HepG2 (cell line): ENCODE measurements at regions not wholly inside any gene's neighbourhood (a gene's known extent, or its start where the extent isn't known, plus 50 kb on each side); places are given as distances from the start of the nearest gene placed in this dataset.

Experiments used
- ATAC-seq: fragments of 200-7000 bp; cut with Tn5 transposase; 3 replicates; pipeline ENCODE4 v1.9.1; 2020; ENCODE audit warnings: mild to moderate bottlenecking, moderate library complexity
- BruUV-seq: library from RNA; stranded (reverse); fragments of 400-500 nt; replicated peaks from 2 replicates; lab custom pipeline; 2021; lab: Mats Ljungman, UMichigan
- CTCF ChIA-PET: fragments of 300-600 bp; formaldehyde crosslinking; extraction: SDS; loops from one replicate; lab custom pipeline; 2021; ENCODE audit warnings: low total read pairs, inconsistent platforms, low intra/inter-chr PET ratio; lab: Yijun Ruan, JAX
- POLR2A ChIA-PET: fragments of 350-600 bp; sonication (Branson Sonifier 250); formaldehyde crosslinking; loops from one replicate; lab custom pipeline; 2020; ENCODE audit warnings: antibody characterized with exemption, inconsistent platforms; lab: Yijun Ruan, JAX
- DNase-seq: peaks from one replicate; pipeline ENCODE4 v3.0.0-alpha.2; 2015; ENCODE audit warnings: low spot score
- FAIRE-seq: peaks from 3 replicates; lab custom pipeline; 2011; peaks lifted over from hg19 to GRCh38; lab: Jason Lieb, UNC
- H2AFZ ChIP-seq: one replicate; pipeline ENCODE4 v1.6.1; 2011; ENCODE audit warnings: low read length, inconsistent platforms
- H3K27ac ChIP-seq: fragments of 300-600 bp; 3 replicates; pipeline ENCODE4 v1.8.0; 2011; ENCODE audit warnings: mixed run types, mild to moderate bottlenecking, mixed read lengths, low read length, inconsistent platforms; ENCODE audit not compliant: insufficient read depth; ENCODE audit errors: extremely low read length
- H3K27me3 ChIP-seq, 2 experiments: fragments of 200-600 bp in 1 of 2; 2 replicates in 1 of 2; 3 replicates in 1 of 2; pipeline versions ENCODE4 v1.6.0 to v1.8.0; 2011; ENCODE audit warnings: low read length in 2 of 2, mild to moderate bottlenecking in 2 of 2, moderate library complexity in 2 of 2, inconsistent platforms in 1 of 2; ENCODE audit not compliant: insufficient read depth in 2 of 2, control insufficient read depth in 1 of 2
- H3K36me3 ChIP-seq, 2 experiments: fragments of 200-600 bp in 1 of 2; replicated peaks in 1 of 2; 2 replicates in 1 of 2; 3 replicates in 1 of 2; pipeline versions ENCODE4 v1.5.1 to v1.8.0; 2011; ENCODE audit warnings: low read length in 2 of 2, inconsistent platforms in 1 of 2; ENCODE audit not compliant: insufficient read depth in 2 of 2, control insufficient read depth in 1 of 2
- H3K4me1 ChIP-seq: 2 replicates; pipeline ENCODE4 v1.5.1; 2012; ENCODE audit warnings: low read length, inconsistent platforms; ENCODE audit not compliant: insufficient read depth
- H3K4me2 ChIP-seq: 2 replicates; pipeline ENCODE4 v1.6.0; 2011; ENCODE audit warnings: low read depth, low read length, inconsistent platforms
- H3K4me3 ChIP-seq, 3 experiments: fragments of 200-600 bp in 1 of 3; sonication (generic), shearing (Covaris generic) in 1 of 3; replicated peaks in 1 of 3; 2 replicates each; pipeline ENCODE4 v1.5.1; 2011 to 2016; ENCODE audit warnings: low read length in 3 of 3, inconsistent platforms in 2 of 3, low read depth in 2 of 3, mild to moderate bottlenecking in 2 of 3, control low read depth in 1 of 3, mixed read lengths in 1 of 3; ENCODE audit not compliant: insufficient read depth in 1 of 3
- H3K79me2 ChIP-seq: one replicate; pipeline ENCODE4 v1.6.1; 2011; ENCODE audit warnings: low read length, inconsistent platforms; ENCODE audit not compliant: insufficient read depth
- H3K9ac ChIP-seq: 2 replicates; pipeline ENCODE4 v1.6.0; 2011; ENCODE audit warnings: mild to moderate bottlenecking, low read depth, low read length, inconsistent platforms; ENCODE audit not compliant: insufficient read depth
- H3K9me3 ChIP-seq: 2 replicates; pipeline ENCODE4 v1.5.1; 2012; ENCODE audit warnings: mild to moderate bottlenecking, low read length
- H4K20me1 ChIP-seq: 2 replicates; pipeline ENCODE4 v1.6.0; 2011; ENCODE audit warnings: inconsistent platforms, mild to moderate bottlenecking, low read length, moderate library complexity; ENCODE audit not compliant: insufficient read depth
- ATAD3A ChIP-seq: sonication (generic); formaldehyde crosslinking; IDR thresholded peaks from 2 replicates; pipeline ENCODE4 v1.4.0; 2020; ENCODE audit warnings: missing genetic modification reagents
- HMGXB3 ChIP-seq: sonication (generic); formaldehyde crosslinking; IDR thresholded peaks from 2 replicates; pipeline ENCODE4 v1.4.0; 2020; ENCODE audit warnings: missing genetic modification reagents, borderline replicate concordance
- HMGXB4 ChIP-seq, 2 experiments: sonication (generic) in 1 of 2; formaldehyde crosslinking in 1 of 2; IDR thresholded peaks; 2 replicates each; pipeline versions ENCODE4 v1.4.0 to v1.6.1; 2018 to 2020; ENCODE audit warnings: missing genetic modification reagents in 2 of 2, borderline replicate concordance in 1 of 2, low read depth in 1 of 2, mild to moderate bottlenecking in 1 of 2, missing biosample characterization in 1 of 2
- KDM2A ChIP-seq: sonication (generic); formaldehyde crosslinking; IDR thresholded peaks from 2 replicates; pipeline ENCODE4 v1.4.0; 2020; ENCODE audit warnings: low read depth, missing genetic modification reagents, borderline replicate concordance
- TAF15 ChIP-seq: fragments of 200-400 bp; formaldehyde crosslinking; IDR thresholded peaks from one replicate; pipeline ENCODE4 v1.6.1; 2018; ENCODE audit warnings: mild to moderate bottlenecking, low read depth, low read length; ENCODE audit not compliant: poor library complexity, severe bottlenecking
- XBP1 ChIP-seq: sonication (generic); formaldehyde crosslinking; IDR thresholded peaks from 2 replicates; pipeline ENCODE4 v1.5.0; 2020; ENCODE audit warnings: missing genetic modification reagents
- ZFP36L1 ChIP-seq: sonication (generic); formaldehyde crosslinking; IDR thresholded peaks from 2 replicates; pipeline ENCODE4 v1.8.0; 2022; ENCODE audit warnings: mild to moderate bottlenecking, missing genetic modification reagents, moderate library complexity
- ZFYVE20 ChIP-seq: sonication (generic); formaldehyde crosslinking; IDR thresholded peaks from 2 replicates; pipeline ENCODE4 v1.8.0; 2023; ENCODE audit warnings: low read depth, mild to moderate bottlenecking, moderate library complexity, missing genetic modification reagents, borderline replicate concordance
- ZNF558 ChIP-seq: sonication (generic); formaldehyde crosslinking; IDR thresholded peaks from 2 replicates; pipeline ENCODE4 v1.9.0; 2022; ENCODE audit warnings: mild to moderate bottlenecking, missing genetic modification reagents, borderline replicate concordance
- WGBS: methylation state at CpG from one replicate; pipeline ENCODE4 v1.1.6; 2017; ENCODE audit warnings: low lambda C conversion rate; 5-methylcytosine and 5-hydroxymethylcytosine counted together
- in situ Hi-C: cut with HindIII; loops from 2 replicates; pipeline ENCODE4 v1.10.0; 2017; ENCODE audit warnings: low pct_unique_long_range_greater_than_20kb; ENCODE audit not compliant: extremely low pct_ligation_motif_present
- intact Hi-C: fragments of 100-400 bp; cut with micrococcal nuclease; formaldehyde crosslinking; loops from one replicate; pipeline ENCODE4 v1.10.0; 2022; ENCODE audit not compliant: unreplicated experiment
- TF ChIP-seq, protein P1 (sequence below): sonication (generic); formaldehyde crosslinking; IDR thresholded peaks from 2 replicates; pipeline ENCODE4 v1.8.0; 2022; ENCODE audit warnings: missing genetic modification reagents, mild to moderate bottlenecking, inconsistent platforms, borderline replicate concordance

DNA sequence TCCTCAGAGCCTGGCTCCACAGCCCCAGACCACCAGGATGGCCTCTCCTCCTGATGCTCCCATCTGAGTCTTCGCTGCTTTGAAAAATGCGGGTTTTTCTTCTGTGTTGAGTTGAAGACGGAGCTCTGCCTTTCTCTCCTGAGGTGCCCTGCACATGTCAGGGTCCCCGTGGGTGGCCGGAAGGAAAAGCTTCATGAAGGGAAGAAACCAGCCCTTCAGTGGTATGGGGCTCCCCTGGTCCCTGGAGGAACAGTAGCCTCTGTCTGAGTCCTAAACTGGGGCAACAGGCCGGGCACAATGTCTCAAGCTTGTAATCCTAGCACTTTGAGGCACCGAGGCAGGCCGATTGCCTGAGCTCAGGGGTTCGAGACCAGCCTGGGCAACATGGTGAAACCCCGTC lies 54.7 kb upstream of the CAB39 start:
- H3K4me3 ChIP-seq = no peak overlapping the region
- POLR2A ChIA-PET = no interaction called here
- TF ChIP-seq ATAD3A = no peak
- TF ChIP-seq HMGXB3 (CRISPR knock-in tag) = no peak
- TF ChIP-seq ZFP36L1 (CRISPR knock-in tag) = no peak
- no peak for TF ChIP-seq HMGXB4 (CRISPR knock-in tag; IDR thresholded peaks at IDR 0.05; ENCODE audit: borderline replicate concordance in 1 of 2, low read depth in 1 of 2)
- no peak for TF ChIP-seq ZFYVE20 (CRISPR knock-in tag)
- no peak for TF ChIP-seq XBP1 (CRISPR knock-in tag)
- TF ChIP-seq, protein P1, sequence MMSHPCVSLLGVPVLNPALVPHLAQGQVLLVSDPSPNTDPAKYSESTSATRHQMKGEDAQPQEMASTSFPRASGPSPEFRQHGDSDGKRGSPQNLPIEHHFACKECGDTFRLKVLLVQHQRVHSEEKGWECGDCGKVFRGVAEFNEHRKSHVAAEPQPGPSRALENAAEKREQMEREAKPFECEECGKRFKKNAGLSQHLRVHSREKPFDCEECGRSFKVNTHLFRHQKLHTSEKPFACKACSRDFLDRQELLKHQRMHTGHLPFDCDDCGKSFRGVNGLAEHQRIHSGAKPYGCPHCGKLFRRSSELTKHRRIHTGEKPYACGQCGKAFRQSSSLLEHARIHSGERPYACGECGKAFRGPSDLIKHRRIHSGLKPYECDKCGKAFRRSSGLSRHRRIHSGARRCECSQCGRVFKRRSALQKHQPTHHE = no peak
- no peak for TF ChIP-seq ZNF558 (CRISPR knock-in tag)
- TF ChIP-seq KDM2A (CRISPR knock-in tag) = no peak
- TF ChIP-seq TAF15 = no peak
- TF ChIP-seq, all 625 proteins: peak for 0
- CTCF ChIA-PET = no interaction called here
- intact Hi-C loops = no loop called here
- Histone ChIP-seq H3K79me2 (no peaks in the 10 kb centered on the region), H3K27ac (no peak overlapping the region), H4K20me1 (no peaks in the 10 kb centered on the region), H3K9ac (no peak overlapping the region), H3K9me3 (no peaks in the 10 kb centered on the region), H3K27me3 (peaks cover 1 to 31% of the 10 kb centered on the region in 2 experiments; a peak in 3 of 5 replicates), H3K4me2 (no peak overlapping the region), H2AFZ (no peak overlapping the region), H3K36me3 (no peaks in the 10 kb centered on the region), H3K4me1 (peaks cover 12% of the 10 kb centered on the region)
- no TSS peak for BruUV-seq
- in situ Hi-C loops = no loop called here
- 49% methylated on average over 10 of the region's 10 CpGs for WGBS
- FAIRE-seq (no peak), DNase-seq (no peak), ATAC-seq (no peak)
